ENCODE measurements at regions not wholly inside any gene's neighbourhood (a gene's known extent, or its start where the extent isn't known, plus 50 kb on each side); places are given as distances from the start of the nearest gene placed in this dataset.

DNA sequence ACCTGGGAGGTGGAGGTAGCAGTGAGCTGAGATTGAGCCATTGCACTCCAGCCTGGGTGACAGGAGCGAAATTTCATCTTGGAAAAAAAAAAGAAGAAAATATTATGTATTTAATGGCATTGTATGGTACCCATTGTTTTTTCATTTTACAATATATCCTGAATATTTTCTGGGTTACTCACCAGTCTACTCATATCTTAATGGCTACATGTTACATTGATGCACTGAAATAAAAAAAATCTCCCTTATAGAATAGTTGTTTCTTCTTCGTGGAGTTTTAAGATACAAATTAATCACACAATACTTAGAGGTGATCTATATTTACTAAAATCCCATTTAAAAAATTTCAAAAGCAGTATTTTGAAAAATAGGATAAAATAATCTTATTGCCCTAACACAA lies 66.3 kb upstream of the XPO1 start:
- TF ChIP-seq POLR2A (IDR thresholded peaks at IDR 0.05; ENCODE audit: low read length): no peak
- no peak for TF ChIP-seq GATA1 (IDR thresholded peaks at IDR 0.05; ENCODE audit: low read depth, low read length)
